GM19328 (cell line): ENCODE measurements at regions not wholly inside any gene's neighbourhood (a gene's known extent, or its start where the extent isn't known, plus 50 kb on each side); places are given as distances from the start of the nearest gene placed in this dataset.
A peak's percentile ranks its signal among the peaks of the same experiment; 100 is the strongest.

Source experiments
- ATAC-seq: cut with Tn5 transposase; IDR thresholded peaks from one replicate; pipeline ENCODE4 v1.9.1; 2021; ENCODE audit warnings: mild to moderate bottlenecking, moderate library complexity; ENCODE audit not compliant: unreplicated experiment

DNA sequence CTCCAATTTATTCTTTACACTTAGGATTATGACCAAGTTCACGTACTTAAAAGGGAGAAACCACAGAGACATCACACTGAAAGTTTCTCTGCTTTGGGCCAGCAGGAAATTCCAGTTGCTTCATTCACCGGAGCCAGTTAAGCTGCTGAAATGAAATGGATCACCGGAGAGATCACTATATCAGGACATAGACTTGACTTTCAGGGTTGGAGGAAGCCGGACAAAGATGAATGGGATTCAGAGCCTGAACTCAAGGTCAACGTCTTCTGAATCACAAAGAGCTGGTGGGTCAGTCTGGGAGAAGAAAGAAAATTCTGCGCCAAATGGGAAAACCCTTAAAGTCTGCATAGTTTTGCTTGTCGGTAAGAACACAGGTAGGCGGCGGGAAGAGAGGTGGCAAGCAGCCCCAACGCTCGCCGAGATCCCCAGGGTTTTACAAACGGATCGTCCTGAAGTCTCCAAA lies 81.9 kb upstream of the CCDC28A start:
- no peak for ATAC-seq

DNA sequence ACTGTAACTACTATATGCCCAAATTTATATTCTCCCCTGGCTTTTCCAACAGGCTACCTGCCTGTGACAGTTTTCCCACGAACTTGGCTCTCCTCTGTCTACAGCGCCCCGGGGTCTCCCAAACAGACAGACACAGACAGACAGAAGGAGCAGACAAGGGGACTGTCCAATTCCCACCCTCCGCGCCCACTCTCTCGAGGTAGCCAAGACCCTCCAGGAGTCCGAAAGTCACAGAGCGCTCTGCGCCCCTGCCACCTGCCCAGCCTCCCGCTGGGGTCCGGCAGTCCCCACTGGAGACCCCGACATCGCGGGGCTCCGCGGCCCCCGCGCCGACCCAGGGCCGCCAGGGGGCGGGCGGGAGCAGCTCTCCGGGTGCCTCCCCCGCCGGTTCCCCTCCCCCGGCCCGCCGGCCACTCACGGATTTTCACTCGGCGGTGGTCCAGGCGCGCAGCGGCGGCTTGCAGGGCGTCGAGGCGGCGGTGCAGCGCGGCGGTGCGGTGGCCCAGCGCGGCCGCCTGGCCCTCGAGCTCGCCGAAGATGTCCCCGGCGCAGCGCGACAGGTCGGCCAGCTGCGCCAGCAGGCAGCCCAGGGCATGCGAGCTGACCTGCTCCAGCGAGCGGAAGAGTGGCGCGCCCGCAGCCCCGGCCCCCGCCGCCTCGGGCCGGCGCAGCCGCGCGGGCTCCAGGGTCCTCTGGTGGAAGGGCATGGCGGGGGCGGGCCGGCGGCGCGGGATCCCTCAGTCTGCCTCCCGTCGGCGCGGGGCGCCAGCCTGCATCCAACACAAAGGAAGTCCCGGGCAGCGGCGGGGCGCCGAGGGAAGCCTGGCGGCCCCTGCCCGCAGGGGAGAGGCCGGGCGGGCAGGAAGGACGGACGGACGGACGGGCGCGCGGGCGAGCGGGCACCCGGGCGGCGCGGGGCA lies 81.3 kb upstream of the CCDC28A start:
- ATAC-seq: peak; percentile 54

DNA sequence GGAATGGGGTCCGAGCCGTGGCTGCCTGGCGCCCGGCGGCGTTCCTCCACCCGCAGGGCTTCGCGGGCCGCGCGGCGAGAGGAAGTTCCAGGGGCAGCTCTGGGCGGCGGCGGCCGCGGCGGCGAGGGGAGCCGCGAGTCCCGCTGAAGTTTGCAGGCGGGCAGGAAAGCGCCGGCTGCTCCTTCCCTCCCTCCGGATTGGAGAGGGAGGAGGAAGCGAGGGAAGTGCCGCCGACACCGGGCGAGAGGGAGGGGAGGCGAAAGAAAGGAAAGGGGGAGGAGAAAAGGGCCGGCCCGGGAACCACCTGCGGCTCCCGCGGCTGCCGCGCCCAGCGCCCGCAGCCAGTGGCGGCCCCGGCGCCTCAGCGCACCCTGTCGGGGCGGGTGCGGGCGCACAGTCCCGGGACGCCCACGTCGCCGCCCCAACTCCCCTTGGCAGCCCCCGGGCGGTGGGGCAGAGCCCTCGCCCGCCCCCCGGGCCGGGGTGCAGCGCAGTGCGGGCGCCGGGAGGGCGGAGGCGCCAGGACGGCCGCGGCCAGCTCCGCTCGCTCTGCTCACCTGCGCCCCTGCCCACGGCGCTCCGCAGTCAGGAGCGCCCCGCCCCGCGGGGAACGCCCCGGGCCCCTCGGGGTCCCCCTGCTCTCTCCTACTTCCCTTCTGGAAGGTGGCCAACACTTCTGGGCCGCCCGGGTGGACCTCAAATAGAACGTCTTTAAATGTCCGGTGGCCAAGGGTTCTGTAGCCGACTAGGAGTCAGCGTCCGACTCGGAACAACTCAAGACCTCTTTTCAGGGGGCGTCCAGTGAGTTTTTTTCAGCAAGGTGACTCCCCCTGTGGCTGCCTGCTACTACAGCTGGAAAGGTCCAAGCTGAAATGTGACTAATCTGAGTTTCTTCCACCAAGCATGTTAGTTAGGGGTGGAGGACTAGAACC lies 80.3 kb upstream of the CCDC28A start:
- ATAC-seq: peak; percentile 49

DNA sequence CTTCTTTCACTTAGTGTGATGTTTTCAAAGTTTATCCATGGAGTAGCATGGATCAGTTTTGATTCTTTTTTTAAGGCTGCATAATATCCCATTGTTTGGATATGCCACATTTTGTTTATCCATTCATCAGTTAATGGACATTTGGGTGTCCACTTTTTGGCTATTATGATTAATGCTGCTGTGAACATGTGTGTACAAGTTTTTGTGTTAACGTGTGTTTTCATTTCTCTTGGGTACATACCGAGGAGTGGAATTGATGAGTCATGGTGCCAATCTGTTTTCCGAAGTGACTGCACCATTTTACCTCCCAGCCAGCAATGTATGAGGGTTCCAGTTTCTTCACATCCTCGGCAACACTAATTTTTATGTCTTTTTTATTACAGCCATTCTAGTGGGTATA lies 78.4 kb upstream of the CCDC28A start:
- ATAC-seq: no peak

DNA sequence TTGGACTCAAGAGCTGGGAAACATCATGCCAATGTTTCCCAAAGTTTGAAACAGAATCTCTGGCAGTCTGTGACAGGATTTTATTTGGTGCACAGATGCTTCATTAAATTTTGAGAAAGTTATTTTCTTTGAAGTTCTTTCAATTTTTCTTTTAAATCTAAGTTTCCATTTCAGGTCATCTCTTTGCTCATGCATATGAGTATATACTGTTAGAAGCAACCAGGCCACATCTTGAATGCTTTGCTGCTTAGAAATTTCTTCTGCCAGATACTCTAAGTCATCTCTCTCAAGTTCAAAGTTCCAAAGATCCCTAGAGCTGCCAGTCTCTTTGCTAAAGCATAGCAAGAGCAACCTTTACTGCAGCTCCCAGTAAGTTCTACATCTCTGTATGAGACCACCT lies 59.1 kb upstream of the CCDC28A start:
- ATAC-seq: no peak

DNA sequence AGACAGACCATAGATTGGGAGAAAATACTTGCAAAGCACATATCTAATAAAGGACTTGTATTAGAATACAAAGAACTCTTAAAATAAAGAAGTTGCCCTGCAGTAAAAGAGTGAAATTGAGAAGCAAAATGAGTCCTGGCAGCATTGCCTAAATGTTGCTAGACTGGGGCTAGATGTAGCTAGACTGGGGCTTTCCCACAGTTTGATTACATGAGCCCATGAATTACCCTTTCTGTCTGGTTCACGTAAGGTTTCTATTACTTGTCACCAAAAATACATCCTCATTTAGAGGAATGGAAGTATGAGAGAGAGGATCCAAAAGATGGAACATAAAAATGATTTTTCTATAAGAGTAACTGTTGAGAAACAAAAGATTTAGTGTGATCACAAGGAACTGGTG lies 57.6 kb upstream of the CCDC28A start:
- ATAC-seq: no peak

DNA sequence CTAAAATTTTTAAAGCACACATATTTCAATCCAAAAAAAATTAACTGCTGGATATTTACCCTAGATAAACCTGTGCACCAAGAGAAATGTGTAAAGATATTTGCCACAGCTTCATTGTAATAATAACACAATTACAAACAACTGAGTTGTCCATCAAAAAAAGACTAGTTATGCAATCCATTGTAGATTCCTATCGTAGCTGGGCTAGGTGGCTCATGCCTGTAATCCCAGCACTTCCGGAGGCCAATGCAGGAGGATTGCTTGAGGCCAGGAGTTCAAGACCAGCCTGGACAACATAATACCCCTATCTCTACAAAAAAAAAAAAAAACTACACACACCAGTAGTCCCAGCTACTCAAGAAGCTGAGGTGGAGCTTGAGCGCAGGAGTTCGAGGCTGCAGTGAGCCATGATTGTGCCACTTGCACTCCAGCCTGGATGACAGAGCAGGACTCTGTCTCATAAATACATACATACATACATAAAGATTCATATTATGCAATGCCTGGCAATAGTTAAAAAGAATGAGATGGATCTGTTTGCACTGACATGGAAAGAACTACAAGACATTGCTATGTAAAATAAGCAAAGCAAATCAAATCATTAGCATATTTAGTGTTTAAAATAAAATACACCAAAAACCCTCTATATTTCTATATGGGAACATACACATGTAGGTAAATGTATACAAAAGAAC lies 56.5 kb upstream of the CCDC28A start:
- ATAC-seq: no peak

DNA sequence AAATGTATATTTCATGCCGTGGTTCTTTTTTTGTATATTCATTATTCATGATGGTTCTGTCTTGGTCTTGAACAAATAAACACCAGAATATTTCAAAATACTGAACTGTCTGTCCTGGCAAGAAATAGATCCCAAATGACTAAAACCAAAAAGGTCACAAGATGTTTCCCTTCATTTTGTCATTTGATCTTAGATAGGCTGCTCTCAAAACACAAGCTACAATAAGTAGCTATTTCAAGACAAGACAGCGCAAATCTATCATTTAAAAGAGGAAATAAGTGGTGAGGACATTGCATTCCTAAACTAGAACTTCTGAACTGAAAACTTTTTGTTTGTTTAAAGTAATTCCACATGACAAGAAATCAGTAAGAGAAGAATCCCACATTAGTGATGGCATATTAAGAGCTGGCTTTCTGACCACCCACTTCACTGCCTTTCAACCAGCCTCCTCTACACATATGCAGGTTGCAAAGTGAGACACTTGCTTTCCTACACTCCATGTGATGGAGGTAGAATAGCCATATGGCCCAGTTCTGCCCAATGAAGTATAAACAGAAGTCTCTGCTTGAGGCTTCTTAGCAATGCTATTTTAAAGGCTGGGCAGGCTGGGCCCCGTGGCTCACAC lies 54.4 kb upstream of the CCDC28A start:
- ATAC-seq: no peak

DNA sequence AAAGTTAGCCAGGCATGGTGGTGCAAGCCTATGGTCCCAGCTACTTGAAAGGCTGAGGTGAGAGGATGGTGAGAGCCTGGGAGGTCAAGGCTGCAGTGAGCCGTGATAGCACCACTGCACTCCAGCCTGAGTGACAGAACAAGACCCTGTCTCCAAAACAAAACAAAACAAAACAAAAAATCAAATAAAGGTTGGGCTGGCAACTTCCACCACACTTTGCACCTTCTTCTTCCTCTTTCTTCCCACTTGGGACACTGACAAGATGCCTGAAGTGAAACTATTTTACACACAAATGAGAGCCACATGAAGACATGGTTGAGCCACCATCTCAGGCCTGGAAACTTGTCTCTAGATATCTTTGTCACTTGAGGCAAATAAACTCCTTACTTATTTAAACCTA lies 53.8 kb upstream of the CCDC28A start:
- no peak for ATAC-seq

DNA sequence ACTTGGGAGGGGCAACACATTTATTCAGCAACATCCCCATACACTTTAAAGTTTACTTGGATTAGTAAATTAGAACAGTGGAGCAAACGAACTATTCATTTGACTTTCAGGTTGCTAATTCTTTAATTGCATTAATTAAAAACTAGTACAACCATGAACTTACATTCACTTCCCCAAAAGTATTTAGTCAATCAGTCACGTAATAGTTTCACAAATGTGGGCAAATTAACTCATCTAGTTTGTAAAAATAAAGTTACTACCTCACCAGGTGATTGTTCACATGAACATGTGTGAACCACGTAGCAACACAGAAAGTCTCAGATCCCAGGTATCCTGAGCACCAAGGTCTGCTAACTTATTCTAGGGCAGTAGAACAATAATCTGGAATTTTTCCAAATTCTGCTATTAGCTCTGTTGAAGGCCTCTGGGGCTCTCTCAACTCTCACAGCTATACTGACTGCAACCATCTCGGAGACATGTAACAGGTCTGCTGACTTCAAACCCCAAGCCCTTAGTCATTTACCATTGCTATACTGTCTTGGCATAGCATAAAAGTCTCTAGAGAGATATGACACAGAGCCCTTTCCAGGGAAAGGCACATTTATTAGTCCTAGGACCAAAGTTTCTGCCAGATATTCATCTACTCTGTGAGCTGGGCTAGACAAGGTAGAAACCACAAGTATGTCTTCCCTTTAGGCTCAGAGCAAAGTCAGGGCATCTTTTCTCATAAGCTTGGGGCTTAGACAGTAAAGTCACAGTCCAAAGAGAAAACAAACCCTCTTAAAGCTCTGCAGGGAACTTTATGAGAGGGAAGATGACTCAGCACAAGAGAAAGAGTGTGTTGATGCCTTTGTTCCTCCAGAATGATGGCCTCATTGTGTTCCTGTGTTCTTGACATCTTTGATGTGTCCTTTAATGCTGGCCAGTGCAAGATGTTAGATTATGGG lies 50.9 kb upstream of the CCDC28A start:
- no peak for ATAC-seq
